SK-MEL-5 (cell line): ENCODE measurements at regions not wholly inside any gene's neighbourhood (a gene's known extent, or its start where the extent isn't known, plus 50 kb on each side); places are given as distances from the start of the nearest gene placed in this dataset.
A peak's percentile ranks its signal among the peaks of the same experiment; 100 is the strongest.

ENCODE experiments used
- DNase-seq: peaks from one replicate; pipeline ENCODE4 v3.0.0-alpha.2; 2016; ENCODE audit warnings: low read depth, low spot score
- in situ Hi-C: cut with HindIII; loops from 2 replicates; pipeline ENCODE4 v1.10.0; 2016; ENCODE audit warnings: low sequenced_read_pairs, high pct_unique_total_duplicates, low pct_unique_long_range_greater_than_20kb

GRCh38 chr10:4051641-4052151 lies 266.7 kb upstream of the KLF6 start:
- in situ Hi-C loops = no loop called here

GRCh38 chr10:4051011-4051640 lies 266.1 kb upstream of the KLF6 start:
- DNase-seq = peak; percentile 51
- in situ Hi-C loops = no loop called here

More at GRCh38 chr10:4051641-4052151, 266.7 kb upstream of the KLF6 start:
- no peak for DNase-seq

GRCh38 chr10:4050061-4050460 lies 265.1 kb upstream of the KLF6 start:
- in situ Hi-C loops = no loop called here
- DNase-seq = no peak

DNA sequence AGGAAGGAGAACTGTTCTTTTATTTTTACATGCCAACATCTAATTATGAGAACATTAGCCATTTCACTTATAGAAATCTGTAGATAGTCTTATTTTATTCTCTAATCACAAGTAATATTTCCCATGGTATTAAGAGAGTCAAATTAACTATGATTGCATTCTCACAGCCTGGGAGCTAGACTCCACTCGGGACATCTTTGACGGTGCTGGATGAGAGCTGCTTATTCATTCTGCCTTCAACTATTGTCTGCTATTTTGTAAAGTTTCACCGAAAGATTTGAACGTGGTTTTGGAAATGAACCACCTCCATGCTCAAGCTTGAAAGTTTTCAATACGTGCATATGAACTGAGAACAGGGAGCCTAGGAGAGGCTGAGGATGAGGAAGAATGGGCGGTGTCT lies 264.3 kb upstream of the KLF6 start:
- in situ Hi-C loops = no loop called here
- no peak for DNase-seq

- in situ Hi-C loops = no loop called here
These were observed 263.3 kb upstream of the KLF6 start for GRCh38 chr10:4048236-4048864.

DNA sequence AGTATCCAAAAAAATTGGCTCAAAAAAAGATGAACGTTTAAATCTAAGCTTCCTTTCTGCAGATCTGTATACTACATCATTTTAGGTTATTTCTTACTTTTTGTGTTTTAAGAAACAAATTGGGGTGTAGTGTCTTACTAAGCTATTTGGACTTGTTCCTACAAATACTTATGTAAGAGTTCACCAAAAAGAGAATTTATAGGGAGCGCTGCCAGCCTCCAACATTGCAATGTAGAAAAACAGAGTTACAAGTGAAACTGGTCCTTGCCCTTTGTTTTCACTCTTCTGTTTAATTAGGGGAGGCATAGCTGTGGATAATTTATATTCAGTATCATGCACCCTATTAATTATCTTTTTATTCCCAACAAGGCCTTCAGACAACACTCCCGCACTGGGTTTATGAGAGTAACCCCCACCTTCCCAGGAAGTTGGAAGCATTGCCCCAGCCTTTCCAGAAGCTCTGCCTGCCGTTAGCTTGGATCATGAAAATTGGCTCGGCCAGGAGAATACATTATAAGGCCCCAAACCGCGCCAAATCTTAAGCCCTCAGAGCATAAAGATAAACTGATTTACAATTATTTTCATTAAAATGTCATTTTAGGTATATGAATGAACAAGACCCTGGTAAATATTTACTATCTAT lies 261.8 kb upstream of the KLF6 start:
- in situ Hi-C loops = no loop called here
- DNase-seq = no peak

More at GRCh38 chr10:4048236-4048864, 263.3 kb upstream of the KLF6 start:
- DNase-seq = no peak

DNA sequence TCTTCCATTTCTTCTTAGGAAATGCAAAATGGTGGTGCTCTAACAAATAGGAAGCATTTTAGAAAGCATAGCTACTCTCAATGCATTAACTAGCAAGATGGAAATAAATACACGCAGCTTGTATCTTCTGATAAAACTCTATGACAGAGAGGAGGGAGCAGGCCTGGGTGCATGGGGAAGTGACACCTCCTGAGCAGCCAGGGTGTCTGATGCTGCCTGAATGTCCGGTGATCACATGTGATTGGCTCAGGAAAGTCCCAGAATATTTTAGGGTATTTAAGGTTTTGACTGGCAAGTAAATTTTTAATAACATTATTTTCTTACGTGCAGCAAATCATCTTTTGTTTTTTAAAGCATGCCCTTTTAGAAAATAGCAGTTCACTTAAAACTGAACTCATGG lies 261.0 kb upstream of the KLF6 start:
- in situ Hi-C loops = no loop called here
- DNase-seq = no peak

DNA sequence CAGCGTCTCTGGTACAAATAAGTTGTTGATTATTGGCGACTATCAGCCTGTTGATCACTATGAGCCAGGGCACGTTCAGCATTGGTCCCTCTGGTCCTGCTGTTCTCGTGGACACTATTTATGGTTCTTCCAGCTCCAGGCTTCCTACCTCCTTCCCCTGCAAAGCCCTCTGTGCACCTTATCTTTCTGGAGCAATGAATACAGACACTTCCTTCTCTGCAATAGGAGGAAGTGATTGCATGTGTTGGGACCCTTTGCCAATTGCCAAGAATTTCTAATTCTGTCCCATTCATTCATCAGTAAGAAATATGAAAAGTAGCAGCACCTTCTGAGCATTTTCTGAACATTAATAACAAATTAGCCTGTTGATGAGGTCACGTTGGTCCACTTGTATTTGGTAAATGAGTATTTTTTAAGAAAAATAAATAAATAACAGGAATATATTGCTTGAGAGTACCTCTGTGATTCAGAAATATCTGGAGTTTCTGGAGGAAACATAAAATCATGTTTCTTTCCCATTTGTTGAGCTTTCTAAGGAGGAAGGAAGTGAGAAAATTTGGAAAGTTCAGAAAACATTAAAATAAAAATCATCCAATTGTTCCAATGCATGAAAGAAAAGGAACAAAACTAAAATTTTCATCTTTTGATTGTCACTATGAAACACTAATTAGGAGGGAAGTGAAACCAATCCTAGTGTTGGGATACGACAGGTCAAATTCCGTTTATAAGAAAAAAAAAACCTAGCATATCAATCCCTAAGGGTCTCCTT lies 259.1 kb upstream of the KLF6 start:
- in situ Hi-C loops = no loop called here
- no peak for DNase-seq

DNA sequence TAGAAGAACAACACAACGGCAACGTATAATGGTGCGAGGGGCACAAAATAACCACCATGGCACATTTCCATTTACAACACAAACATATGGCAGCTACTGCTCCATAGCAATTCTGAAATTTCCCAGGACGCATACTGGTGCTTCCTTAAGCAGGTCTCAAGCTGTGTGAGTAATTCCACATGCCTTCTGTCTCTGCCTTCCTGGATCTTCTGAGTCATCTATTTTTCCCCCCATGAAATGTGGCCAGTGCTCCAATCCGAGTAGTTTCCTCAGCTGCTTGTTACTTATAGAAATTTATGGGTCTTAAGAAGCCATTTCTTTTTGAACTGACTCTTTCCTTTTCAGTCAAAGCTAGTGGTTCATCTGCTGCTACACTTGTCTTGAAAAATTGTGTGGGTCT lies 256.6 kb upstream of the KLF6 start:
- in situ Hi-C loops = no loop called here
- no peak for DNase-seq

- no peak for DNase-seq
- in situ Hi-C loops = no loop called here
These were observed 253.0 kb upstream of the KLF6 start for GRCh38 chr10:4038000-4038399.

GRCh38 chr10:4035599-4035945 lies 250.6 kb upstream of the KLF6 start:
- in situ Hi-C loops = no loop called here
- DNase-seq = no peak

- DNase-seq = no peak
- in situ Hi-C loops = no loop called here
These were observed 250.0 kb upstream of the KLF6 start for GRCh38 chr10:4034907-4035598.

DNA sequence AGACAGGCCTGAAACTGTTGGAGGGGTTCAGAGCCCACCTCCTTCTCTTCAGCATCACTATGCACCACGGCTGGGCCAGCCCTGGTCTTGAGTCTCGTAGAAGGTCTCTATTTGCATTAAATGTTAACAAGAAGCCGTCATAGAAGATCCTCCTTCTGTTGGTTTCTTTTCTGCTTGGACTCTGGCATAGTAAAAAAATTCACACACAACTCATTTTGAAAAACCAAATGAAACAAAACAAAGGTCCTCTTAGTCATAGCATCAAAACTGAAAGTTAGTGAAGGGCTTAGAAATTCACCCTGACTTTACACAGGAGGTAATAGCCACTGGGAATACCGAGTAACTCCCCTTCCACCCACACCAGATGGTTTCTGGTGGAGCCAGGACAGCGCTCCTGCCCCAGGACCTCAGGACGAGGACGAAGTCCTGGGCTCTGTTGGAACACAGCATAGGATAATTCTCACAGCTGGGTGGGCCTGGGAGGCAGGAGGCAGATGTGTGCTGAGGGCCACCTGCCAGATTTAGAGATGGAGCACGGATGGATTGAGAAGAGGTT lies 248.4 kb upstream of the KLF6 start:
- DNase-seq = no peak
- in situ Hi-C loops = no loop called here

DNA sequence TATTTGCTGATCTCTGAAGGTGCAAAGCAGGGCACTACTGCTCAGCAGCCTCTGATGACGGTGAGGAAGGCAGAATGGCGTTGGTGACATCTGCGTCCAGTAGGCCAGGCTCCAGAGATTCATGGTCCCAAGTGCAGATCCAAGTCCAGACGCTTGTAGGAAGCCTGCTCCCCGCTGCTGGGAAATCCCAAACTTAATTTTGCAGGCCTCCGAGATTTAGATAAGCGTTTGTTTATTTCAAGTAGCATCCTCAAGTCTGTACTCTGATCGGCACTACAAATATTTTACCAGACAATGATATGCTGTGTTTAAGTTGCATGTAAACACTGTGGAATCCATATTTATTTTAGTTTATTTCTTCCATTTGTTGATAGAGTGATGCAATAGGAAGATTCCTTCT lies 244.9 kb upstream of the KLF6 start:
- in situ Hi-C loops = no loop called here
- no peak for DNase-seq

- in situ Hi-C loops = no loop called here
- DNase-seq = no peak
These were observed 244.0 kb upstream of the KLF6 start for GRCh38 chr10:4028854-4029583.

- DNase-seq = no peak
- in situ Hi-C loops = no loop called here
These were observed 243.0 kb upstream of the KLF6 start for GRCh38 chr10:4028027-4028471.

- in situ Hi-C loops = no loop called here
- no peak for DNase-seq
These were observed 240.3 kb upstream of the KLF6 start for GRCh38 chr10:4025339-4025738.
